WI38 (cell line): ENCODE measurements at regions not wholly inside any gene's neighbourhood (a gene's known extent, or its start where the extent isn't known, plus 50 kb on each side); places are given as distances from the start of the nearest gene placed in this dataset.
"Not testable (repeated sequence)": the region's sequence is repeated elsewhere in the genome, so short reads cannot be mapped to it uniquely, and the experiment has no call there.

ENCODE experiments used
- H3K4me3 ChIP-seq: 2 replicates; pipeline ENCODE4 v1.5.1; 2011; ENCODE audit warnings: low read depth, mild to moderate bottlenecking, control low read depth, low read length
- TF ChIP-seq, protein P1 (sequence below): IDR thresholded peaks from 2 replicates; pipeline ENCODE4 v1.5.1; 2012; ENCODE audit warnings: low read depth, mild to moderate bottlenecking, control low read depth, low read length

DNA sequence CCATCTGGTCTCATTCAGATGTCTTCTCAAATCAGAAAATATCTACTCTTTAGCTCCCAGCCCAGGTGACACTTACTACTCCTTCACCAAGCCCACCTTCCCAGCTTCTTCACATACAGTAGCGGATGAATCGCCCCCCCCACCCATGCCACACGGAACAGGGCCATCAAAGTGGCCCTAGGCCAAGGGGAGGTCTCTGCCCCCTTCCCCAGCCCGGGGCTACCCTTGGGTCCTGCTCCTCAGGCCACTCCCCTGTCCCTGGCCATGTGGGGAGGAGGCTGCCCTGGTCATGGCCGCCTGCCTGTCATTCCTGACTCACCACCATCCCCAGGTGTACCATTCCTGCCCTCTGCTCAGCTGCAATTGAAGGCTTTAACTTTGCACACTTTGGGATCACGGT, 142.8 kb downstream of the NECTIN1 start:
- TF ChIP-seq, protein P1, sequence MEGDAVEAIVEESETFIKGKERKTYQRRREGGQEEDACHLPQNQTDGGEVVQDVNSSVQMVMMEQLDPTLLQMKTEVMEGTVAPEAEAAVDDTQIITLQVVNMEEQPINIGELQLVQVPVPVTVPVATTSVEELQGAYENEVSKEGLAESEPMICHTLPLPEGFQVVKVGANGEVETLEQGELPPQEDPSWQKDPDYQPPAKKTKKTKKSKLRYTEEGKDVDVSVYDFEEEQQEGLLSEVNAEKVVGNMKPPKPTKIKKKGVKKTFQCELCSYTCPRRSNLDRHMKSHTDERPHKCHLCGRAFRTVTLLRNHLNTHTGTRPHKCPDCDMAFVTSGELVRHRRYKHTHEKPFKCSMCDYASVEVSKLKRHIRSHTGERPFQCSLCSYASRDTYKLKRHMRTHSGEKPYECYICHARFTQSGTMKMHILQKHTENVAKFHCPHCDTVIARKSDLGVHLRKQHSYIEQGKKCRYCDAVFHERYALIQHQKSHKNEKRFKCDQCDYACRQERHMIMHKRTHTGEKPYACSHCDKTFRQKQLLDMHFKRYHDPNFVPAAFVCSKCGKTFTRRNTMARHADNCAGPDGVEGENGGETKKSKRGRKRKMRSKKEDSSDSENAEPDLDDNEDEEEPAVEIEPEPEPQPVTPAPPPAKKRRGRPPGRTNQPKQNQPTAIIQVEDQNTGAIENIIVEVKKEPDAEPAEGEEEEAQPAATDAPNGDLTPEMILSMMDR = no peak
- H3K4me3 ChIP-seq = no peak overlapping the region

DNA sequence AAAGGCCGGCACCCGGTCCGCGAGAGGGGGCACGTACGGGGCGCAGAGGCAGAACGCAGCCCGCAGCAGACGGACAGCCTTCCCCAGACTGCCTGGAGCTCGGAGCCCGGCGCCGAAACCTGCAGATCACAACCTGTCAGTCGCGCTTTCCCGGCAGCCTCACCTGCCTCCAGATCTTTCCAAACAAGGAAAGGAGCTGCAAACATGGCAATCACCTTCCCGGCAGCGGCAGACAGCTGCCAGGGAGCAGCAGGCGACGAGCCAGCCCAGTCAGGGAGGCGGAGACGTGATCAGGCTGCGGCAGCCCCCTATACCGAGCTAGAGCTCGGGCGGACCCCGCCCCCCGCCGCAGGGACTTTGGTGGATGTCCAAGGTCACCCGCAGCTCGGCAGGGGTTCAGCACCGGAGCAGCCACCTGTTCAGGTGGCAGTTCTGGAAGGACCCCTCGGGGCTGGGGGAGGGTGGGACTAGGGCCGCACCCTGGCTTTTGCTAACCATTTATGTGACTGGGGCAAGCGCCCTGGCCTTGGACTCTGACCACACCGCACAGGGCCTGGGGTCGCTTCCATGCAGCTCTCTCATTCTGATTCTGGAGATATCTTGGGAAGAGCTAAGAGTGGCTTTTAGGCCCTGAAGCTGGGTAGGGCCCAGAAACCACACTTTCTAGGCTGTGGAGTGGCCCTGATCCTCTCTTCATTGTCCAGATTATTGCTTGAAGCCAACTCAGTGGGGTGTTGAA, 143.8 kb downstream of the NECTIN1 start:
- TF ChIP-seq, protein P1 = no peak
- peak overlapping the region; percentile 63 for H3K4me3 ChIP-seq

DNA sequence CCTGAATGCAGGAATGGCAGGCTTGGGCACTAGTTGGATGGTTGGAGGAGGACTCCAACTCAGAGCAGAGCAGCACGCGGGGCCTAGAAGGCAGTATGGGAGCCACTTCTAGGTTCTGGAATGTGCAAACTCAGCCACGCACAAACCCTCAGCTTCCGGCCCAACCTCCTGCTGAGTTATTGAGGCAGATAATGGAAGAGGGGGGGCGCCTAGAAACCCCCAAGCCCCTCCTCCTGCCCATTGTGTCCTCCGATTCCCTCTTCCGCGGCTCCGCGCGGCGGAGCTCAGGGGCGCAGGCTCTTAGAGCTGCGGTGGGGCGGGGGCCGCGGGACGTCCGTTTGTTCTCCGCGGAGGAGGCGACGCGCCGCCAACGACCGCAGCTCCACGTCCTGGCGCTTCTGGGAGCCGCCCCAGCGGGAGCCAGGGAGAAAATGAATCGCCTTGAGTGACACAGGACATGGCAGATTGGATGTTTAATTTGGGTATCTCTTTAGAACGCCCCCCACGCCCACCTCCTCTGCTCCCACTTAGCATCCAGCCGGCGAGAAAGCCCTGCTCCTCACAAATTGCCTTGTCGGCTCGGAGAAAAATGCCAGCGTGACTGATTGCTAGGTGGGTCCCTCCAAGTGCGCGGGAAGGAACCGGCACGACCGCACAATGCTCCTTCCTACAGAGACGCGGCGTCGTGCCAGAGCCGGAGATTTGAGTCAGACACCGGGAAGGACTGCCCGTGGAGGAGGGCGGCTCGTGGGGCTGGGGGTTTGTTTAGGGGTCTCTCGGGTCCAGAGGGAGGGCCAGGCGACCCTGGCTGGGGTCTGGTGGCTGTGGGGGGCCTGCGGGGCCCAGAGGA, 144.6 kb downstream of the NECTIN1 start:
- TF ChIP-seq, protein P1 = no peak
- peak overlapping the region; percentile 63 for H3K4me3 ChIP-seq

DNA sequence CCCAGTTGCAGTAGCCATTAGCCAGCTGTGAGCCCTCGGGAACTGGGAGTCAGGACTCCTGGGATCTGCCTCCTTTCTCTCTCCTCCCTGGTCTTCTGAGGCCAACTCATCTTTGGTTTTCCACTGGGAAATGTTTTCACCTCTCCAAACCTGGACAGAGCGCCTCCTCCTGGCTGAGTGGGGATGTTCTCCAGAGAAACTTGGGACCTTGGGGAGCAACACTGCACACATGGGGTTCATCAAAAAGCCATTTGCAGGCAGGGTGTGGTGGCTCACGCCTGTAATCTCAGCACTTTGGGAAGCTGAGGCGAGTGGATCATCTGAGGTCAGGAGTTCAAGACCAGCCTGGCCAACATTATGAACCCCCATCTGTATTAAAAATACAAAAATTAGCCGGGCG, 145.4 kb downstream of the NECTIN1 start:
- TF ChIP-seq, protein P1 = no peak
- no peak overlapping the region for H3K4me3 ChIP-seq

DNA sequence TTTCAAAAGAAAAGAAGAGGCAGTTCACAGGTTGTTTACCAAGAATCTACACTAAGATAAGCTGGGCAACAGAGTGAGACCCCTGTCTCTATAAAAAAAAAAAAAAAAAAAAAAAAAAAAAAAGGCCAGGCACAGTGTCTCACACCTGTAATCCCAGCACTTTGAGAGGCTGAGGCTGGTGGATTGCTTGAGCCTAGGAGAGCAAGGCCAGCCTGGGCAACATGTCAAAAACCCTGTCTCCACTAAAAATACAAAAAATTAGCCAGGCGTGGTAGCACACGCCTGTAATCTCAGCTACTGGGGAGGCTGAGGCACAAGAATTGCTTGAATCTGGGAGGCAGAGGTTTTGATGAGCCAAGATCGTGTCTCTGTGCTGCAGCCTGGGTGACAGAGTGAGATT, 147.6 kb downstream of the NECTIN1 start:
- not testable (repeated sequence) for H3K4me3 ChIP-seq

DNA sequence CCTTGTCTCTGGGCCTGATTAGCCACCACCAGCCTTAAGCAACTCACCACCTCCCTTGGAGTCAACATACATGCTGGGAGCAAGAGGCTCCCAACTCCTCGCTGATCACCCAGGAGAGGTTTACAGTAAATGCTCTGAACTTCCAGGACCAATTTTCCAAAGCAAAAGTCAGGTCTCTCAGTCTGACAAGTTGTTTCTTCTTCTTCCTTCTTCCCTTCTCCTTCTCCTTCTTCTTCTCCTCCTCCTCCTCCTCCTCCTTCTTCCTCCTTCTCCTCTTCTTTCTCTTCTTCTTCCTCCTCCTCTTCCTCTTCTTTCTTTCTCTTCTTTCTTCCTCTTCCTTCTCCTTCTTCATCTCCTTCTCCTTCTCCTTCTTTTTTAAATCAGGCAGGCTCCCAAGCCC, 148.2 kb downstream of the NECTIN1 start:
- H3K4me3 ChIP-seq = no peak overlapping the region
- TF ChIP-seq, protein P1 = no peak

DNA sequence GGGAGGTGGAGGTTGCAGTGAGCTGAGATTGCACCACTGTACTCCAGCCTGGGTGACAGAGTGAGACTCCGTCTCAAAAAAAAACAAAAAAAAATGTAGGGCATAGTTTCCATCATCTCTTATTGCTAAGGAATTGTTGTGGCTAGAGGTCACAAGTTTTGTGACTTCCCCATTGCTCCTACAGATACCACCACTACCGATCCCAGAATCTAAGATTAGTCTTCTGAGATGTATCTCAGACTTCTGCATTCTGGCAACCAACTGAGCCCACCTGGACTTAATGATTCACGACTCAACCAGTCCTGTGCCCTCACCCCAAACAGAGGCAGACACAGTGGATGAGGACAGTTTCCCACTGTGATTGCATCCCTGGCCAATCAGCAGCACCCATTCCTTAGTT, 148.9 kb downstream of the NECTIN1 start:
- TF ChIP-seq, protein P1 = no peak
- H3K4me3 ChIP-seq = no peak overlapping the region
